ENCODE measurements at regions not wholly inside any gene's neighbourhood (a gene's known extent, or its start where the extent isn't known, plus 50 kb on each side); places are given as distances from the start of the nearest gene placed in this dataset.
"Not testable (repeated sequence)": the region's sequence is repeated elsewhere in the genome, so short reads cannot be mapped to it uniquely, and the experiment has no call there.

DNA sequence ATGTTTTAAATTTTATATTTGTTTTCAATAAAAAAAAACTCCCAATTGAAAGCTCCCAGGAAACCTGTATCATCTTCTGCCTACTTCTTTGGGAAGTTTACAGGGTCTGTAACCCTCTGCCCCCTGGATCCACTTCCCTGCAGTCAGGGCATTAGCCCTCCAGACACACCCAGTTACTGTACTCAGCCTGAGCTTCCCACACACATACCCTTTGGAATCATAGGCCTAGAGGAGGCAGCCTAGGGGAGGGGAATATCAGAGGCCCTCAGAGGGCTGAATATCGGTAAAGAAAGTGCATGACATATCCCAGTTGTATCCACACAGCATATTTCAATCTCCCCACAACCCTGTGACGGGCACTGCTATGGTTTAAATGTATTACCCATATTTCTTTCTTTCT, 56.2 kb upstream of the TFPI start:
- H3K9me3 ChIP-seq; DNase-seq; H3K27ac ChIP-seq; H3K27me3 ChIP-seq; intact Hi-C loops (cut with DNase I; ENCODE audit: low total_unique reads); H3K4me1 ChIP-seq; H3K36me3 ChIP-seq (ENCODE audit: low read depth, missing control alignments); H3K4me3 ChIP-seq: not testable (repeated sequence)
- 90 to 100% methylated on average over 2 of the region's 2 CpGs for WGBS, 2 donors

DNA sequence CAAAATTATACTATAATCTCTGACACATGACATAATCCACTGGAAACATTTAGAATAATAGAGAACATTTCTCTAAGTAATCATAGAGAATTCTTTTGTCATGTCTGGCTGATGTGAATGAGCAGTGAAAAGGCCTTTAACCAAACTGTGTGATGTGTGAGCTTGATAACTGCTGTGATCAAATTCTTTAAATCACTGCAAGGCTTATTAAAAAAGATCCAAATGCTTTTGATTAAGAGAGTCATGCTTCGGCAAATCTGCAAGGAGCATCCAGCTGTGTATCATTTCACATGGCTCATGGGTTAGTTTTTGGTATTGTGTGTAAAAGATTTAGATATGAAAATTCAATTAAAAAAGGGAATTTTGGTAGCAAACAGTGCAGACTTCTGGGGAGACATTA, 58.6 kb upstream of the TFPI start:
- Histone ChIP-seq H3K36me3 (ENCODE audit: low read depth, missing control alignments) (no peaks in the 10 kb centered on the region), H3K27me3 (no peaks in the 10 kb centered on the region), H3K27ac (no peak overlapping the region), H3K4me3 (no peak overlapping the region), H3K9me3 (no peaks in the 10 kb centered on the region), H3K4me1 (no peaks in the 10 kb centered on the region)
- WGBS, 2 donors: 97 to 100% methylated on average over 1 of the region's 1 CpG
- intact Hi-C loops (cut with DNase I; ENCODE audit: low total_unique reads): no loop called here
- no peak for DNase-seq
- no peak for TF ChIP-seq POLR2A (IDR thresholded peaks at IDR 0.05)
- TF ChIP-seq, protein P1, sequence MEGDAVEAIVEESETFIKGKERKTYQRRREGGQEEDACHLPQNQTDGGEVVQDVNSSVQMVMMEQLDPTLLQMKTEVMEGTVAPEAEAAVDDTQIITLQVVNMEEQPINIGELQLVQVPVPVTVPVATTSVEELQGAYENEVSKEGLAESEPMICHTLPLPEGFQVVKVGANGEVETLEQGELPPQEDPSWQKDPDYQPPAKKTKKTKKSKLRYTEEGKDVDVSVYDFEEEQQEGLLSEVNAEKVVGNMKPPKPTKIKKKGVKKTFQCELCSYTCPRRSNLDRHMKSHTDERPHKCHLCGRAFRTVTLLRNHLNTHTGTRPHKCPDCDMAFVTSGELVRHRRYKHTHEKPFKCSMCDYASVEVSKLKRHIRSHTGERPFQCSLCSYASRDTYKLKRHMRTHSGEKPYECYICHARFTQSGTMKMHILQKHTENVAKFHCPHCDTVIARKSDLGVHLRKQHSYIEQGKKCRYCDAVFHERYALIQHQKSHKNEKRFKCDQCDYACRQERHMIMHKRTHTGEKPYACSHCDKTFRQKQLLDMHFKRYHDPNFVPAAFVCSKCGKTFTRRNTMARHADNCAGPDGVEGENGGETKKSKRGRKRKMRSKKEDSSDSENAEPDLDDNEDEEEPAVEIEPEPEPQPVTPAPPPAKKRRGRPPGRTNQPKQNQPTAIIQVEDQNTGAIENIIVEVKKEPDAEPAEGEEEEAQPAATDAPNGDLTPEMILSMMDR (IDR thresholded peaks at IDR 0.05): no peak

DNA sequence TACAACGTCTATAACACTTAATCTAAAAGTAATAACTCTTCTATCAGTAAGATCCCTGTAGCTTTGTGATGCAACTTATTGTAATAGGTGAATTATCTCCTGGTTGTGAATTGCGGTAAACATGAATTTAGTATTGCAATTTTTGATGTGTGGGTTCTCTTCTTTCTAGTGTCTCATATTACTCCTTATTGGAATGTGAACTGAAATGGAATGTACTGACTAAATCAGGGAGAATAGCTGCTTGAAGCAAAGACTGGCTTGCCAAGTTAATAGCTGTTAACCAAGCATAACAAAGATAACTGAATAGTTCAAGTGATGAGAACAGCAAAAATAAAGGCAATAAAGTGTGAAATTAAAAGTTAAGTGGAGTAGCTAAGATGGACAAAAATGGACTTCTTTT, 60.5 kb upstream of the TFPI start:
- intact Hi-C loops (cut with DNase I; ENCODE audit: low total_unique reads): no loop called here
- H3K4me3 ChIP-seq: no peak overlapping the region
- DNase-seq: no peak
- no peaks in the 10 kb centered on the region for H3K36me3 ChIP-seq (ENCODE audit: low read depth, missing control alignments)
- WGBS, 2 donors: 71 to 75% methylated on average over 2 of the region's 2 CpGs
- no peaks in the 10 kb centered on the region for H3K9me3 ChIP-seq
- H3K4me1 ChIP-seq: no peaks in the 10 kb centered on the region
- H3K27me3 ChIP-seq: no peaks in the 10 kb centered on the region
- no peak for TF ChIP-seq POLR2A (IDR thresholded peaks at IDR 0.05)
- TF ChIP-seq, protein P1 (IDR thresholded peaks at IDR 0.05): no peak
- H3K27ac ChIP-seq: no peak overlapping the region

DNA sequence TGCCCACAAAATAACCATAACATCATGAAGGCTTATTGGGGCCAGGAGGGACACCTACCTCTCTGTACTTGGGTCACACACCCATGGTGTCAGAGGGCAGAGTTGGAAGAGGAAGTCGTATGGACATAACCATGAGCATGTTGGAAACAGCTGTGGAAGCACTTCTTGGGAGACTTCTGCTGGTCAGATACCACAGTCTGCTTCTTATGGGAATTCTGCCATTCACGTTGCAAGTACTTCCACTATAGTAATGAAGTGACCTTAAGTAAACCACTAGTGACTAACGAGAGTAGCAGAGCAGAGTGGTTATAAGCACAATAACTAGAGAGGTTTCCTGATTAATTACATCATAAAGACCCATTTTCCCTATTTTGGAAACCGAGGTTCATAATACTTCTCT, 61.1 kb upstream of the TFPI start:
- intact Hi-C loops (cut with DNase I; ENCODE audit: low total_unique reads): no loop called here
- no peak overlapping the region for H3K4me3 ChIP-seq
- no peak for DNase-seq
- no peaks in the 10 kb centered on the region for H3K9me3 ChIP-seq
- H3K27me3 ChIP-seq: no peaks in the 10 kb centered on the region
- no peak overlapping the region for H3K27ac ChIP-seq
- H3K4me1 ChIP-seq: no peaks in the 10 kb centered on the region
- TF ChIP-seq, protein P1 (IDR thresholded peaks at IDR 0.05): no peak
- TF ChIP-seq POLR2A (IDR thresholded peaks at IDR 0.05): no peak
- no peaks in the 10 kb centered on the region for H3K36me3 ChIP-seq (ENCODE audit: low read depth, missing control alignments)
- 62% methylated on average over 4 of the region's 4 CpGs for WGBS, 2 donors

DNA sequence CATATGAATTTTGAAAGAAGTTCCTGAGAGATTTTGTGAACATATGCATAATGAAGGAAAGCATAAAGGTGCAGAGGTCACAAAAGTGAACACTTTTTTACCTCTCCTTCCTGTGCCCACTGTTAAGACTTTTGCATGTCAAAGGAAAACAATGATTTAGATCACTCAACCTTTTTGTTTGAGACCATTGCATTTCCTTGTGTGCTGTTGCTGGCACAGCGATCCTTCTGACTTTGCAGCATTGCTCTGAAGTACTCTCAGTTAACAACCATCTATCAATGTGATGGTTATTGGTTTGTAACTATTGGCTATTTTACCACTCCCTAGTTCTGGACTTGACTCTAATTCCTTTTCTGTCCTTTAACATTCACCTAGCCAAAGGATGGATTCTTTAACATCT, 61.7 kb upstream of the TFPI start:
- Histone ChIP-seq H3K27me3 (no peaks in the 10 kb centered on the region), H3K36me3 (ENCODE audit: low read depth, missing control alignments) (no peaks in the 10 kb centered on the region), H3K4me1 (no peaks in the 10 kb centered on the region), H3K4me3 (no peak overlapping the region), H3K9me3 (no peaks in the 10 kb centered on the region), H3K27ac (no peak overlapping the region)
- 87 to 100% methylated on average over 1 of the region's 1 CpG for WGBS, 2 donors
- no peak for TF ChIP-seq POLR2A (IDR thresholded peaks at IDR 0.05)
- TF ChIP-seq, protein P1 (IDR thresholded peaks at IDR 0.05): no peak
- intact Hi-C loops (cut with DNase I; ENCODE audit: low total_unique reads): no loop called here
- no peak for DNase-seq

Measured in testis (tissue), 2 donors.